ENCODE measurements at regions not wholly inside any gene's neighbourhood (a gene's known extent, or its start where the extent isn't known, plus 50 kb on each side); places are given as distances from the start of the nearest gene placed in this dataset.

DNA sequence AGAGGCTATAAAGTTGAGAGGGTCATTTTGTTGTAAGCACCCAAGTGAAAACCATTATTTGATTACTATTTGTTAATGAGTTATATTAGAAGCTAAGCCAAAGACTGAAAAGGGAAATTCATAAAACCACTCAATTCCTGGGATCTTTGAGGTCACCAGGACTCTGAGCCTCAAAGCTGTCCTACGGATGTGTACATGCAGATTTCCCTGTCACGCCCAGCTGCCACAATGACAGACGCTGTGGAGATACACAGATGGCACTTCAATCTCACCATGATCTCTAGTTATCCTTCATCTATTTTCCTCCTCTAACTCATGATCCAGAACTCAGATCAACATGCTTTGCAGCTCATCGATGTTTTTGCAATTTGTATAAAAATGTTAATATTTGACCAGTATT lies 403.5 kb upstream of the MIR17HG start:
- TF ChIP-seq POLR2A (IDR thresholded peaks at IDR 0.05; ENCODE audit: low read depth, low read length) = no peak
- TF ChIP-seq POLR2AphosphoS5 (IDR thresholded peaks at IDR 0.05; ENCODE audit: low read depth, low read length) = no peak
- no peak for TF ChIP-seq TAF1 (IDR thresholded peaks at IDR 0.05; ENCODE audit: borderline replicate concordance, low read depth, low read length)

Data from GM12892 (cell line).